Lower lobe of right lung (tissue), 2 donors: ENCODE measurements at regions not wholly inside any gene's neighbourhood (a gene's known extent, or its start where the extent isn't known, plus 50 kb on each side); places are given as distances from the start of the nearest gene placed in this dataset.

Experiments used
- ATAC-seq, 2 donors: fragments of 200-7000 bp; cut with Tn5 transposase; one replicate each; pipeline ENCODE4 v1.9.1; 2020 to 2022; ENCODE audit warnings: mild to moderate bottlenecking in 2 of 2, moderate library complexity in 2 of 2
- DNase-seq: peaks from one replicate; pipeline ENCODE4 v3.0.0-alpha.2; 2020
- H3K27ac ChIP-seq: fragments of 200-600 bp; one replicate; pipeline ENCODE4 v1.8.0; 2022
- H3K27me3 ChIP-seq: fragments of 200-600 bp; one replicate; pipeline ENCODE4 v1.8.0; 2022; ENCODE audit warnings: low read depth
- H3K36me3 ChIP-seq: fragments of 200-600 bp; one replicate; pipeline ENCODE4 v1.8.0; 2022; ENCODE audit warnings: mild to moderate bottlenecking
- H3K4me1 ChIP-seq: fragments of 200-600 bp; one replicate; pipeline ENCODE4 v1.8.0; 2022
- H3K4me3 ChIP-seq: fragments of 200-600 bp; one replicate; pipeline ENCODE4 v1.8.0; 2022; ENCODE audit warnings: mild to moderate bottlenecking
- H3K9me3 ChIP-seq: fragments of 200-600 bp; one replicate; pipeline ENCODE4 v1.8.0; 2022
- CTCF ChIP-seq: fragments of 200-600 bp; IDR thresholded peaks from one replicate; pipeline ENCODE4 v1.8.0; 2022; ENCODE audit warnings: antibody characterized with exemption, mild to moderate bottlenecking
- intact Hi-C: fragments of 100-400 bp; cut with DNase I; formaldehyde crosslinking; loops from one replicate; pipeline ENCODE4 v1.11.0; 2022
- donor health status: DM: no; HTN: yes; CAD: no; lungs with severe emphysema.

GRCh38 chr6:40039042-40039441 is 104.8 kb upstream of the MOCS1 start:
- no peak for TF ChIP-seq CTCF
- H3K4me1 ChIP-seq, result no peaks in the 10 kb centered on the region
- H3K27me3 ChIP-seq, result no peaks in the 10 kb centered on the region
- H3K36me3 ChIP-seq, result no peaks in the 10 kb centered on the region
- intact Hi-C loops, result no loop called here
- H3K9me3 ChIP-seq, result no peaks in the 10 kb centered on the region
- no peak for ATAC-seq
- no peak overlapping the region for H3K4me3 ChIP-seq
- DNase-seq, result no peak
- no peak overlapping the region for H3K27ac ChIP-seq

- H3K4me1 ChIP-seq, result no peaks in the 10 kb centered on the region
- no peak for ATAC-seq
- intact Hi-C loops, result no loop called here
- no peak overlapping the region for H3K4me3 ChIP-seq
- H3K9me3 ChIP-seq, result no peaks in the 10 kb centered on the region
- TF ChIP-seq CTCF, result no peak
- no peak overlapping the region for H3K27ac ChIP-seq
- DNase-seq, result no peak
- H3K36me3 ChIP-seq, result no peaks in the 10 kb centered on the region
- H3K27me3 ChIP-seq, result no peaks in the 10 kb centered on the region
Observed at GRCh38 chr6:40038626-40039025, 104.4 kb upstream of the MOCS1 start.

- ATAC-seq (no peak), DNase-seq (no peak)
- Histone ChIP-seq H3K27ac (no peak overlapping the region), H3K4me1 (no peaks in the 10 kb centered on the region), H3K27me3 (no peaks in the 10 kb centered on the region), H3K36me3 (no peaks in the 10 kb centered on the region), H3K4me3 (no peak overlapping the region), H3K9me3 (no peaks in the 10 kb centered on the region)
- intact Hi-C loops, result no loop called here
- no peak for TF ChIP-seq CTCF
Observed at GRCh38 chr6:40037271-40037670, 103.0 kb upstream of the MOCS1 start.

GRCh38 chr6:40036186-40036585 is 101.9 kb upstream of the MOCS1 start:
- TF ChIP-seq CTCF, result no peak
- no peaks in the 10 kb centered on the region for H3K9me3 ChIP-seq
- H3K27ac ChIP-seq, result no peak overlapping the region
- intact Hi-C loops, result no loop called here
- no peaks in the 10 kb centered on the region for H3K27me3 ChIP-seq
- ATAC-seq (no peak), DNase-seq (no peak)
- H3K36me3 ChIP-seq, result no peaks in the 10 kb centered on the region
- H3K4me3 ChIP-seq, result no peak overlapping the region
- no peaks in the 10 kb centered on the region for H3K4me1 ChIP-seq

- H3K9me3 ChIP-seq, result no peaks in the 10 kb centered on the region
- no peak overlapping the region for H3K4me3 ChIP-seq
- TF ChIP-seq CTCF, result no peak
- H3K4me1 ChIP-seq, result no peaks in the 10 kb centered on the region
- no peaks in the 10 kb centered on the region for H3K27me3 ChIP-seq
- intact Hi-C loops, result no loop called here
- ATAC-seq, result no peak
- no peak for DNase-seq
- no peaks in the 10 kb centered on the region for H3K36me3 ChIP-seq
- no peak overlapping the region for H3K27ac ChIP-seq
Observed at GRCh38 chr6:40028449-40028848, 94.2 kb upstream of the MOCS1 start.

- H3K27ac ChIP-seq, result no peak overlapping the region
- intact Hi-C loops, result no loop called here
- no peak overlapping the region for H3K4me3 ChIP-seq
- peaks cover 4% of the 10 kb centered on the region for H3K27me3 ChIP-seq
- peaks cover 9% of the 10 kb centered on the region for H3K9me3 ChIP-seq
- DNase-seq (no peak), ATAC-seq (no peak)
- no peak for TF ChIP-seq CTCF
- H3K4me1 ChIP-seq, result no peaks in the 10 kb centered on the region
- no peaks in the 10 kb centered on the region for H3K36me3 ChIP-seq
Observed at GRCh38 chr6:40022867-40023266, 88.6 kb upstream of the MOCS1 start.
